IMR-90 (cell line): ENCODE measurements at regions not wholly inside any gene's neighbourhood (a gene's known extent, or its start where the extent isn't known, plus 50 kb on each side); places are given as distances from the start of the nearest gene placed in this dataset.

Experiments used
- BHLHE40 ChIP-seq: fragments of 150-350 bp; IDR thresholded peaks from 2 replicates; pipeline ENCODE4 v1.6.1; 2016; ENCODE audit warnings: mild to moderate bottlenecking, low read depth, low read length
- MAFK ChIP-seq: IDR thresholded peaks from 2 replicates; pipeline ENCODE4 v1.6.1; 2012; ENCODE audit warnings: low read depth, low read length, improper control_type of control experiment
- POLR2A ChIP-seq: IDR thresholded peaks from 2 replicates; pipeline ENCODE4 v1.6.1; 2012; ENCODE audit warnings: mild to moderate bottlenecking, low read depth, low read length
- RAD21 ChIP-seq: IDR thresholded peaks from 2 replicates; pipeline ENCODE4 v1.6.1; 2012; ENCODE audit warnings: low read length, improper control_type of control experiment
- TF ChIP-seq, protein P1 (sequence below): conservative IDR thresholded peaks from 2 replicates; pipeline ENCODE4 v1.5.1; 2012; ENCODE audit warnings: mild to moderate bottlenecking, low read depth, low read length, improper control_type of control experiment
- TF ChIP-seq, protein P2 (sequence below): fragments of 150-350 bp; IDR thresholded peaks from 2 replicates; pipeline ENCODE4 v1.6.1; 2017; ENCODE audit warnings: mild to moderate bottlenecking, antibody characterized with exemption, low read length, low read depth

DNA sequence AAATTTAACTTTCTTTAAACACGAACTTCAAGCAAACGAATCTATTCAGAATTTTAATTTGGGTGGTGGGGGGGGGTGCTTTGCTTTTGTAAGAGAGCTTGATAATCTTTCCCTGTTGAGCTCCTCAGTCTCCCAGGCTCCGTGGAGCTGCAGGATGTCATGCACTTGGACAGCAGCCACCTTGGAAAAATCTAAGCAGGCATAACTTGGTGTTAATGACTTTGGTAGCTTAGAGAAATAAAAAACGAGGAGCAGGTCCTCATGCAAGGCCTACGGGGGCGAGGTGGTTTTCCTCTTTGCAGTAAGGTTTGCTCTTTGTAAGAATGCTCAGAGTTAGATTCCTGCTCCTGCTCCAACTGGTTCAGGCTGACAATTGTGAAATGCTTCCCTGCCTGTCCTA is 102.3 kb downstream of the EDN1 start:
- TF ChIP-seq, protein P1, sequence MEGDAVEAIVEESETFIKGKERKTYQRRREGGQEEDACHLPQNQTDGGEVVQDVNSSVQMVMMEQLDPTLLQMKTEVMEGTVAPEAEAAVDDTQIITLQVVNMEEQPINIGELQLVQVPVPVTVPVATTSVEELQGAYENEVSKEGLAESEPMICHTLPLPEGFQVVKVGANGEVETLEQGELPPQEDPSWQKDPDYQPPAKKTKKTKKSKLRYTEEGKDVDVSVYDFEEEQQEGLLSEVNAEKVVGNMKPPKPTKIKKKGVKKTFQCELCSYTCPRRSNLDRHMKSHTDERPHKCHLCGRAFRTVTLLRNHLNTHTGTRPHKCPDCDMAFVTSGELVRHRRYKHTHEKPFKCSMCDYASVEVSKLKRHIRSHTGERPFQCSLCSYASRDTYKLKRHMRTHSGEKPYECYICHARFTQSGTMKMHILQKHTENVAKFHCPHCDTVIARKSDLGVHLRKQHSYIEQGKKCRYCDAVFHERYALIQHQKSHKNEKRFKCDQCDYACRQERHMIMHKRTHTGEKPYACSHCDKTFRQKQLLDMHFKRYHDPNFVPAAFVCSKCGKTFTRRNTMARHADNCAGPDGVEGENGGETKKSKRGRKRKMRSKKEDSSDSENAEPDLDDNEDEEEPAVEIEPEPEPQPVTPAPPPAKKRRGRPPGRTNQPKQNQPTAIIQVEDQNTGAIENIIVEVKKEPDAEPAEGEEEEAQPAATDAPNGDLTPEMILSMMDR, result no peak
- no peak for TF ChIP-seq POLR2A
- TF ChIP-seq, protein P2, sequence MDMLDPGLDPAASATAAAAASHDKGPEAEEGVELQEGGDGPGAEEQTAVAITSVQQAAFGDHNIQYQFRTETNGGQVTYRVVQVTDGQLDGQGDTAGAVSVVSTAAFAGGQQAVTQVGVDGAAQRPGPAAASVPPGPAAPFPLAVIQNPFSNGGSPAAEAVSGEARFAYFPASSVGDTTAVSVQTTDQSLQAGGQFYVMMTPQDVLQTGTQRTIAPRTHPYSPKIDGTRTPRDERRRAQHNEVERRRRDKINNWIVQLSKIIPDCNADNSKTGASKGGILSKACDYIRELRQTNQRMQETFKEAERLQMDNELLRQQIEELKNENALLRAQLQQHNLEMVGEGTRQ, result no peak
- TF ChIP-seq RAD21, result no peak
- TF ChIP-seq BHLHE40, result no peak
- TF ChIP-seq MAFK, result no peak
